Panc1 (cell line): ENCODE measurements at regions not wholly inside any gene's neighbourhood (a gene's known extent, or its start where the extent isn't known, plus 50 kb on each side); places are given as distances from the start of the nearest gene placed in this dataset.

Experiments used
- ATAC-seq: fragments of 200-7000 bp; cut with Tn5 transposase; 2 replicates; pipeline ENCODE4 v1.9.1; 2020; ENCODE audit warnings: mild to moderate bottlenecking, moderate library complexity
- BruUV-seq: library from RNA; stranded (reverse); fragments of 400-500 nt; replicated peaks from 2 replicates; lab custom pipeline; 2021; lab: Mats Ljungman, UMichigan
- CTCF ChIA-PET: fragments of 300-600 bp; sonication (Branson Sonifier 250); formaldehyde crosslinking; loops from one replicate; lab custom pipeline; 2022; ENCODE audit warnings: antibody characterized with exemption; lab: Charles Lee
- POLR2A ChIA-PET: fragments of 300-600 bp; sonication (Branson Sonifier 250); formaldehyde crosslinking; loops from one replicate; lab custom pipeline; 2022; ENCODE audit warnings: antibody characterized with exemption; lab: Charles Lee
- DNase-seq: peaks from one replicate; pipeline ENCODE4 v3.0.0-alpha.2; 2010; ENCODE audit warnings: low read depth, low spot score
- H3K27ac ChIP-seq: 2 replicates; pipeline ENCODE4 v1.5.1; 2011; ENCODE audit warnings: mild to moderate bottlenecking, low read length, inconsistent platforms
- H3K27me3 ChIP-seq: fragments of 200-500 bp; sonication (Bioruptor generic); 2 replicates; pipeline ENCODE4 v1.6.0; 2014; ENCODE audit warnings: low read length, inconsistent platforms; ENCODE audit not compliant: control insufficient read depth, insufficient read depth
- H3K36me3 ChIP-seq: fragments of 200-500 bp; sonication (Bioruptor generic); 2 replicates; pipeline ENCODE4 v1.5.1; 2014; ENCODE audit warnings: inconsistent platforms, mild to moderate bottlenecking, low read length, moderate library complexity; ENCODE audit not compliant: control insufficient read depth, insufficient read depth
- H3K4me1 ChIP-seq: 2 replicates; pipeline ENCODE4 v1.5.1; 2011; ENCODE audit warnings: inconsistent platforms, mild to moderate bottlenecking, low read length, moderate library complexity; ENCODE audit not compliant: control insufficient read depth, insufficient read depth
- H3K4me3 ChIP-seq, 2 experiments: 2 replicates each; pipeline ENCODE4 v1.5.1; 2011 to 2012; ENCODE audit warnings: low read depth in 2 of 2, low read length in 2 of 2, mild to moderate bottlenecking in 2 of 2, inconsistent platforms in 1 of 2, moderate library complexity in 1 of 2
- H3K9me3 ChIP-seq: fragments of 200-500 bp; sonication (Bioruptor generic); 2 replicates; pipeline ENCODE4 v1.5.1; 2014; ENCODE audit warnings: low read depth, mild to moderate bottlenecking, inconsistent platforms, low read length, moderate library complexity; ENCODE audit not compliant: control insufficient read depth, insufficient read depth
- CTCF ChIP-seq: fragments of 450-650 bp; IDR thresholded peaks from 2 replicates; pipeline ENCODE4 v1.5.1; 2017; ENCODE audit warnings: mild to moderate bottlenecking
- POLR2AphosphoS5 ChIP-seq: IDR thresholded peaks from 2 replicates; pipeline ENCODE4 v1.6.1; 2012; ENCODE audit warnings: mild to moderate bottlenecking, low read depth, low read length, moderate library complexity
- REST ChIP-seq, 2 experiments: IDR thresholded peaks; 2 replicates each; pipeline ENCODE4 v1.6.1; 2011 to 2012; ENCODE audit warnings: low read depth in 2 of 2, control low read depth in 1 of 2, low read length in 1 of 2, mild to moderate bottlenecking in 1 of 2, moderate library complexity in 1 of 2; ENCODE audit not compliant: insufficient read depth in 1 of 2
- SIN3A ChIP-seq: IDR thresholded peaks from 2 replicates; pipeline ENCODE4 v1.6.1; 2012; ENCODE audit warnings: low read depth, mild to moderate bottlenecking, low read length, moderate library complexity, borderline replicate concordance; ENCODE audit not compliant: insufficient read depth
- TCF7L2 ChIP-seq: IDR thresholded peaks from 2 replicates; pipeline ENCODE4 v1.6.1; 2011; ENCODE audit warnings: mild to moderate bottlenecking, low read depth, low read length, inconsistent platforms
- in situ Hi-C: cut with HindIII; loops from 2 replicates; pipeline ENCODE4 v1.10.0; 2016; ENCODE audit warnings: low sequenced_read_pairs, low pct_unique_long_range_greater_than_20kb
- intact Hi-C: fragments of 100-400 bp; cut with micrococcal nuclease; formaldehyde crosslinking; loops from one replicate; pipeline ENCODE4 v1.10.0; 2022; ENCODE audit not compliant: unreplicated experiment

GRCh38 chr5:34499001-34499734 lies 157.0 kb upstream of the RAI14 start:
- 0 out of 2 replicates have a peak, but pooled peaks cover 5% of the 10 kb centered on the region for H3K4me1 ChIP-seq
- no peaks in the 10 kb centered on the region for H3K36me3 ChIP-seq
- peak; percentile 66 for DNase-seq
- TF ChIP-seq REST (IDR thresholded peaks at IDR 0.05; ENCODE audit: insufficient read depth in 1 of 2, low read depth in 2 of 2, low read length in 1 of 2) (no peak), TCF7L2 (no peak), SIN3A (no peak), POLR2AphosphoS5 (no peak), CTCF (no peak)
- H3K4me3 ChIP-seq: no peak overlapping the region
- ATAC-seq: peak; percentile 81
- CTCF ChIA-PET: no interaction called here
- POLR2A ChIA-PET: no interaction called here
- H3K27ac ChIP-seq: no peak overlapping the region
- BruUV-seq: no TSS peak
- intact Hi-C loops (no loop called here), in situ Hi-C loops (no loop called here)
- no peaks in the 10 kb centered on the region for H3K27me3 ChIP-seq
- H3K9me3 ChIP-seq: no peaks in the 10 kb centered on the region

GRCh38 chr5:34500236-34500847 lies 155.8 kb upstream of the RAI14 start:
- BruUV-seq: no TSS peak

More at GRCh38 chr5:34500236-34500847, 155.8 kb upstream of the RAI14 start:
- intact Hi-C loops (no loop called here), in situ Hi-C loops (no loop called here)
- no peak for TF ChIP-seq REST (IDR thresholded peaks at IDR 0.05; ENCODE audit: insufficient read depth in 1 of 2, low read depth in 2 of 2, low read length in 1 of 2)
- TF ChIP-seq TCF7L2: no peak
- no peak for TF ChIP-seq POLR2AphosphoS5
- TF ChIP-seq SIN3A: no peak
- TF ChIP-seq CTCF: no peak
- no peak overlapping the region for H3K27ac ChIP-seq
- H3K4me1 ChIP-seq: 0 out of 2 replicates have a peak, but pooled peaks cover 5% of the 10 kb centered on the region
- CTCF ChIA-PET: no interaction called here
- H3K36me3 ChIP-seq: no peaks in the 10 kb centered on the region
- H3K27me3 ChIP-seq: no peaks in the 10 kb centered on the region
- ATAC-seq (no peak), DNase-seq (no peak)
- H3K4me3 ChIP-seq: no peak overlapping the region
- H3K9me3 ChIP-seq: no peaks in the 10 kb centered on the region
- POLR2A ChIA-PET: no interaction called here
